ENCODE measurements at regions not wholly inside any gene's neighbourhood (a gene's known extent, or its start where the extent isn't known, plus 50 kb on each side); places are given as distances from the start of the nearest gene placed in this dataset.

- Histone ChIP-seq H3K36me3 (no peaks in the 10 kb centered on the region), H3K27me3 (peaks cover 18% of the 10 kb centered on the region), H3K27ac (no peak overlapping the region), H3K9me3 (no peaks in the 10 kb centered on the region), H3K4me3 (no peak overlapping the region), H3K4me1 (no peaks in the 10 kb centered on the region)
- intact Hi-C loops (cut with DNase I; ENCODE audit: low total_unique reads), result no loop called here
- WGBS, 2 donors (ENCODE audit: low coverage in 1 of 2), result 8 to 13% methylated on average over 5 to 7 of the region's 7 CpGs
- TF ChIP-seq EP300 (IDR thresholded peaks at IDR 0.05; ENCODE audit: low read depth) (no peak), POLR2AphosphoS5 (IDR thresholded peaks at IDR 0.05) (no peak), CTCF (IDR thresholded peaks at IDR 0.05) (no peak), POLR2A (IDR thresholded peaks at IDR 0.05) (no peak)
- in situ Hi-C loops (cut with MboI; ENCODE audit: low pct_ligation_motif_present in 1 of 4, low pct_unique_long_range_greater_than_20kb in 1 of 4, low sequenced_read_pairs in 3 of 4), result no loop called here
- DNase-seq, result peak; percentile 29
Measured at GRCh38 chr15:69976366-69976994, 121.2 kb downstream of the TLE3 start.

GRCh38 chr15:69978603-69979002, 119.1 kb downstream of the TLE3 start:
- no peaks in the 10 kb centered on the region for H3K36me3 ChIP-seq
- no peak for TF ChIP-seq EP300 (IDR thresholded peaks at IDR 0.05; ENCODE audit: low read depth)
- no peak for TF ChIP-seq CTCF (IDR thresholded peaks at IDR 0.05)
- no peak for TF ChIP-seq POLR2A (IDR thresholded peaks at IDR 0.05)
- no peak for TF ChIP-seq POLR2AphosphoS5 (IDR thresholded peaks at IDR 0.05)
- intact Hi-C loops (cut with DNase I; ENCODE audit: low total_unique reads), result no loop called here
- WGBS, 2 donors (ENCODE audit: low coverage in 1 of 2), result 77 to 93% methylated on average over 4 to 7 of the region's 7 CpGs
- peaks cover 23% of the 10 kb centered on the region for H3K27me3 ChIP-seq
- H3K27ac ChIP-seq, result peak overlapping the region in 1 of 4 donors; percentile 35
- H3K9me3 ChIP-seq, result no peaks in the 10 kb centered on the region
- in situ Hi-C loops (cut with MboI; ENCODE audit: low pct_ligation_motif_present in 1 of 4, low pct_unique_long_range_greater_than_20kb in 1 of 4, low sequenced_read_pairs in 3 of 4), result no loop called here
- no peaks in the 10 kb centered on the region for H3K4me1 ChIP-seq
- no peak overlapping the region for H3K4me3 ChIP-seq
- DNase-seq, result no peak

- 14% methylated on average over 5 of the region's 5 CpGs; no CpG with 5 or more reads in 1 of the 2 donors for WGBS, 2 donors (ENCODE audit: low coverage in 1 of 2)
- no peaks in the 10 kb centered on the region for H3K36me3 ChIP-seq
- H3K4me1 ChIP-seq, result no peaks in the 10 kb centered on the region
- in situ Hi-C loops (cut with MboI; ENCODE audit: low pct_ligation_motif_present in 1 of 4, low pct_unique_long_range_greater_than_20kb in 1 of 4, low sequenced_read_pairs in 3 of 4) (no loop called here), intact Hi-C loops (cut with DNase I; ENCODE audit: low total_unique reads) (no loop called here)
- peak; percentile 54 for DNase-seq
- H3K9me3 ChIP-seq, result no peaks in the 10 kb centered on the region
- peaks cover 23% of the 10 kb centered on the region for H3K27me3 ChIP-seq
- no peak for TF ChIP-seq POLR2AphosphoS5 (IDR thresholded peaks at IDR 0.05)
- TF ChIP-seq EP300 (IDR thresholded peaks at IDR 0.05; ENCODE audit: low read depth), result no peak
- no peak for TF ChIP-seq POLR2A (IDR thresholded peaks at IDR 0.05)
- no peak for TF ChIP-seq CTCF (IDR thresholded peaks at IDR 0.05)
- H3K27ac ChIP-seq, result peak overlapping the region in 1 of 4 donors; percentile 35
- no peak overlapping the region for H3K4me3 ChIP-seq
Measured at GRCh38 chr15:69979262-69979661, 118.5 kb downstream of the TLE3 start.

GRCh38 chr15:69979783-69980182, 117.9 kb downstream of the TLE3 start:
- H3K27ac ChIP-seq, result peak overlapping the region in 1 of 4 donors; percentile 35
- no peaks in the 10 kb centered on the region for H3K9me3 ChIP-seq
- intact Hi-C loops (cut with DNase I; ENCODE audit: low total_unique reads) (no loop called here), in situ Hi-C loops (cut with MboI; ENCODE audit: low pct_ligation_motif_present in 1 of 4, low pct_unique_long_range_greater_than_20kb in 1 of 4, low sequenced_read_pairs in 3 of 4) (no loop called here)
- H3K4me3 ChIP-seq, result no peak overlapping the region
- H3K4me1 ChIP-seq, result no peaks in the 10 kb centered on the region
- no peaks in the 10 kb centered on the region for H3K36me3 ChIP-seq
- H3K27me3 ChIP-seq, result peaks cover 23% of the 10 kb centered on the region
- no peak for TF ChIP-seq EP300 (IDR thresholded peaks at IDR 0.05; ENCODE audit: low read depth)
- TF ChIP-seq POLR2A (IDR thresholded peaks at IDR 0.05), result no peak
- TF ChIP-seq POLR2AphosphoS5 (IDR thresholded peaks at IDR 0.05), result no peak
- no peak for TF ChIP-seq CTCF (IDR thresholded peaks at IDR 0.05)
- peak; percentile 74 for DNase-seq
- WGBS, 2 donors (ENCODE audit: low coverage in 1 of 2), result 70 to 74% methylated on average over 2 to 8 of the region's 8 CpGs
